ENCODE measurements at regions not wholly inside any gene's neighbourhood (a gene's known extent, or its start where the extent isn't known, plus 50 kb on each side); places are given as distances from the start of the nearest gene placed in this dataset.

GRCh38 chr15:29633971-29634370 lies 188.3 kb downstream of the TJP1 start:
- TF ChIP-seq, protein P1, sequence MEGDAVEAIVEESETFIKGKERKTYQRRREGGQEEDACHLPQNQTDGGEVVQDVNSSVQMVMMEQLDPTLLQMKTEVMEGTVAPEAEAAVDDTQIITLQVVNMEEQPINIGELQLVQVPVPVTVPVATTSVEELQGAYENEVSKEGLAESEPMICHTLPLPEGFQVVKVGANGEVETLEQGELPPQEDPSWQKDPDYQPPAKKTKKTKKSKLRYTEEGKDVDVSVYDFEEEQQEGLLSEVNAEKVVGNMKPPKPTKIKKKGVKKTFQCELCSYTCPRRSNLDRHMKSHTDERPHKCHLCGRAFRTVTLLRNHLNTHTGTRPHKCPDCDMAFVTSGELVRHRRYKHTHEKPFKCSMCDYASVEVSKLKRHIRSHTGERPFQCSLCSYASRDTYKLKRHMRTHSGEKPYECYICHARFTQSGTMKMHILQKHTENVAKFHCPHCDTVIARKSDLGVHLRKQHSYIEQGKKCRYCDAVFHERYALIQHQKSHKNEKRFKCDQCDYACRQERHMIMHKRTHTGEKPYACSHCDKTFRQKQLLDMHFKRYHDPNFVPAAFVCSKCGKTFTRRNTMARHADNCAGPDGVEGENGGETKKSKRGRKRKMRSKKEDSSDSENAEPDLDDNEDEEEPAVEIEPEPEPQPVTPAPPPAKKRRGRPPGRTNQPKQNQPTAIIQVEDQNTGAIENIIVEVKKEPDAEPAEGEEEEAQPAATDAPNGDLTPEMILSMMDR (conservative IDR thresholded peaks at IDR 0.05) = no peak

DNA sequence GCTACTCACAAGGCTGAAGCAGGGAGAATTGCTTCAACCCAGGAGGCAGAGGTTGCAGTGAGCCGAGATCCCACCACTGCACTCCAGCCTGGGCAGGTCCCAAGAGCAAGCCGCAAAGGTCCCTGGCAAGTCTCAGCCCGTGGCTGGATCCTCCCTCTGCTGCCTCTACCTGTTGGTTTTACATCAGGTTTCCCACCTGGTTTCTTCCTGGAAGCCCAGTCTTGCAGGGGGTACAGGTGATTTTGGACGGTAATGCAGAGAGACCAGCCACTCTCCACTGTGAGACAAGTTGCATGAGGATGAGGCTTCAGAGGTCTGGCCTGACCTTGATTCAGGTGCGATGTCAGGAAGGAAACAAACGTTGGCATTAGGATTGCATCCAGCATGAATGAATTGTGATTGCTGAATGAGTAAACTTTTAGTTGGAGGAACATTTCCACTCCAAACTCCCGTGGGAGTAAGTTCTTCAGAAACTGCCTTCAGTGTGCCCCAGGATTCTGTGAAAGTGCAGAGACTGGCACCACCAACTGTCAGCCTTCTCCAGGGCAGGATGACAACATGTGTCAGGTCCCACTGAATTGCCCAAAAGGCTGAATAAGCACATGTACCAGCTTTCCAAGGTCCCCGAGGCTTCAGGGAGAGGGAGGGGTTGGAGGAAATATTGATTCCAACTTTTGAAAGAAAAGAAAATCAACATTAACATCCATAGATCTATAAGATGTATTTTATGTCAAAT lies 189.4 kb downstream of the TJP1 start:
- no peak overlapping the region for H3K27ac ChIP-seq
- TF ChIP-seq, protein P1 (conservative IDR thresholded peaks at IDR 0.05) = no peak

More at GRCh38 chr15:29633971-29634370, 188.3 kb downstream of the TJP1 start:
- no peak overlapping the region for H3K27ac ChIP-seq

- TF ChIP-seq, protein P1 (conservative IDR thresholded peaks at IDR 0.05) = no peak
- H3K27ac ChIP-seq = no peak overlapping the region
These were observed 190.9 kb downstream of the TJP1 start for GRCh38 chr15:29631076-29632070.

- no peak overlapping the region for H3K27ac ChIP-seq
- TF ChIP-seq, protein P1 (conservative IDR thresholded peaks at IDR 0.05) = no peak
These were observed 198.0 kb downstream of the TJP1 start for GRCh38 chr15:29624271-29624670.

DNA sequence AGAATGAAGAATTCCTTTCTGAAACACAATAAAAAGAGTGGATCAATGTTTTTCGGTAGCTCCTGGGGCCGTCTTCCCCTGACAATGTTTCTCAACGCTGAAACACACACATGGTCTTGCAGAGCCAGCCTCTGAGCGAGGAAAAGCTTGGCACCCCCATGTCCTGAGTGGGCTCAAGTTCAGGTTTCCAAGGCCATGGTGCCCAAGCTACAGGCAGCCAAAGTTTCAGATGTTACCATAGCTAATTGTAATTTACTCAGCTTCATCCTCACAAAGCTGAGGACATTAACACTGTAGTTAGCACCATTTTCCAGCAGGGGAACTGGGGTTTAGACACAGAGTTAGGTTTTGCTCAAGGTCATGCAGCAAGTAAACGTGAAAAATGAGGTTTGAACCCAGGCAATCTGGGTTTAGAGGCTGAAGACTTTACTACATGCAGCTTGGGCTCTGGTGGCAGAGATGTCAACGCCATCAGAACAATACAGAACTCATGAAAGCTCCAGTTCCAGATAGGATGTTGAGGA lies 199.1 kb downstream of the TJP1 start:
- TF ChIP-seq, protein P1 (conservative IDR thresholded peaks at IDR 0.05) = no peak
- no peak overlapping the region for H3K27ac ChIP-seq

DNA sequence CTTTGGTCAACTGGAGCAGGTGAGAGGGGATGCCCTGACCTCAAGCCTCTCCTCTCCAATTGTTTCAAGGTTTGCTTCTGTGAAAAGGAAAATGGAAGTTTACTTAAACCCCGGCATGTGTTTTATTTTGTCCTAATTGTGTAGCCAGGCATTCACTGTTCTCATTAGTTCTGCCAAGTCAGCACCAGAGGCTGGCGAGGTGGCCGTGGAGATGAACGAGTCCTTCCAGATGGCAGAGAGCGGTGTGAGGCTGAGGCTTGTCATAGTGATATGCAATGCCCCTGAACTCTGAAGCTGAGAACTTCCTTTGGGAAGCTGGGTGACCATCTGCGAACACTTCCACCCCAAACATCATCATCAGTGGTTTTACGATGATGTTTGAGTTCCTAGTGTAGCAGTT lies 199.6 kb downstream of the TJP1 start:
- H3K27ac ChIP-seq = no peak overlapping the region
- TF ChIP-seq, protein P1 (conservative IDR thresholded peaks at IDR 0.05) = no peak

- no peak overlapping the region for H3K27ac ChIP-seq
- TF ChIP-seq, protein P1 (conservative IDR thresholded peaks at IDR 0.05) = no peak
These were observed 200.7 kb downstream of the TJP1 start for GRCh38 chr15:29621616-29622015.

All from VCaP (cell line).